ENCODE measurements at regions not wholly inside any gene's neighbourhood (a gene's known extent, or its start where the extent isn't known, plus 50 kb on each side); places are given as distances from the start of the nearest gene placed in this dataset.

DNA sequence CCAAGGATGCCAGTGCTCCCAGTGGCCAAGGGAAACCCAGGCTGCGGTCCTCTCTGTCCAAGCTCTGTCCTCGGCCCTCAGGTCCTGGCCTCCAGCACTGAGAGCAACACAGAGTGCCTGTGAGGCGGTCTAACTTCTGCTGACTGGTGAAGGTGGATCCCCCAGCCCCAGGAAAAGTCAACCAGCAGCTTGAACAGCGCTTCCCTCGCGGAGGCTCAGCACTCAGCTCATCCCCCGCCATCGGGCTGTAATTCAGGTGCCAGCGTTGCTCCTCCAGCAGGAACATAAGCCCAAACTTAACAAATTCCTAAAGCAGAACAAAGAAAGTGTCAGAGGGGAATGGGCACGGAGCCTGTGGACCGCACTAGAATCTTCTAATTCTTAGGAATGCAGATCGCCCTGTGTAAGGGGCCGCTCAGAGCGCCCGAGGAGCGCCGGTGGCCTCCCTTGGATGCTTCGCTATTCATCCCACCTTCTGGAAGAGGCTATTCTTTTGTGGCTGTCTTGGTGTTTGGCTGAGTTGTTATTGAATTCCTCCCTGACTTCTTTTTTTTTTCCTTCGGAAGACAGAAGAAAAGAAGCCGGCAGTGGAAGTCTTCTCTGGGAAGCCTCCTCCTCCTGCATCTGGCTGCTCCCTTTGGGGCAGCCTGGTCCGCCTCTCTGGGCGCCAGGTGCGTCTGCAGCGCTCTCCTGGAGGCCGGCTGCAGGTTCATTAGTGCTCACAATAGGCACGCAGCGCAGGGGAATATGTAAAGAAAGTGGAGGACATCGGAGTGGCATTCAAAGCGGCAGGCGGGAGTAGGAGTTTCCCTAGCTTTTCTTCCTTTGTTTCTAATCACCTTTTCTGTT, 905.6 kb downstream of the TSN start:
- peak overlapping the region; percentile 76 for H4K8ac ChIP-seq (ENCODE audit: extremely low read depth, insufficient read depth, low read length)
- H4K5ac ChIP-seq (ENCODE audit: insufficient read length, low read depth, low read length): peak overlapping the region; percentile 95
- H3K27me3 ChIP-seq (replicated peaks in 1 of 4; ENCODE audit: control insufficient read depth in 3 of 4, extremely low read depth in 1 of 4, insufficient read depth in 3 of 4, low read length in 3 of 4): no peaks in the 10 kb centered on the region
- H2BK5ac ChIP-seq (ENCODE audit: low read depth, low read length): peak overlapping the region; percentile 90
- H3K9me3 ChIP-seq (ENCODE audit: insufficient read depth in 2 of 2, low read depth in 1 of 2, low read length in 1 of 2): no peaks in the 10 kb centered on the region
- H3K18ac ChIP-seq (ENCODE audit: extremely low read depth, low read length): peak overlapping the region; percentile 41
- H3K4me2 ChIP-seq (ENCODE audit: insufficient read depth in 1 of 2, low read depth in 2 of 2, low read length in 2 of 2): peak overlapping the region; percentile 73 to 76
- no peak overlapping the region for H2AK5ac ChIP-seq (ENCODE audit: low read depth, low read length)
- peak overlapping the region; percentile 96 for H3K4ac ChIP-seq (replicated peaks; ENCODE audit: insufficient read length, low read depth, low read length)
- ChIA-PET CTCF (ENCODE audit: partially characterized antibody) (interaction anchor here (0.5 to 1.5 kb wide), 4 partner anchors 131 to 949 kb away, joined by 3 to 5 read pairs (median 3); no protein-coding TSS in a partner anchor), POLR2A (ENCODE audit: partially characterized antibody) (interaction anchor here (0.7 to 1.8 kb wide), 9 partner anchors 9 to 146 kb away, joined by 3 to 5 read pairs (median 3); no protein-coding TSS in a partner anchor)
- H3K79me1 ChIP-seq (ENCODE audit: low read depth, low read length): no peaks in the 10 kb centered on the region
- H4K20me1 ChIP-seq (replicated peaks in 1 of 2; ENCODE audit: control insufficient read depth in 1 of 2, insufficient read depth in 2 of 2, low read length in 2 of 2): no peaks in the 10 kb centered on the region
- peak overlapping the region; percentile 90 for H3K27ac ChIP-seq (ENCODE audit: low read depth, low read length)
- peaks cover 3% of the 10 kb centered on the region; the same call in 1 of the 2 replicates for H3K23me2 ChIP-seq (ENCODE audit: low read depth, low read length)
- peak; percentile 52 for FAIRE-seq
- DNase-seq (ENCODE audit: low read depth in 1 of 2, low spot score in 2 of 2): peak; percentile 68 to 72
- 0 out of 2 replicates have a peak overlapping the region, but pooled peaks have one; percentile 54 for H2BK15ac ChIP-seq (ENCODE audit: low read length)
- peak overlapping the region; percentile 92; the same call in 1 of the 2 replicates for H2BK20ac ChIP-seq (ENCODE audit: low read length)
- peak overlapping the region in 3 of 4 experiments; percentile 7 to 77 (median 75); a peak in 5 of 7 replicates for H3K9ac ChIP-seq (replicated peaks in 1 of 4; ENCODE audit: extremely low read depth in 1 of 4, low read depth in 3 of 4, low read length in 3 of 4)
- H3K23ac ChIP-seq (ENCODE audit: insufficient read length): no peak overlapping the region
- peak overlapping the region; percentile 18; the same call in 1 of the 2 replicates for H2BK12ac ChIP-seq (ENCODE audit: low read depth, low read length)
- H3K36me3 ChIP-seq (ENCODE audit: control insufficient read depth in 2 of 4, insufficient read depth in 4 of 4, low read length in 3 of 4): no peaks in the 10 kb centered on the region
- H3K4me1 ChIP-seq (replicated peaks in 1 of 4; ENCODE audit: control insufficient read depth in 3 of 4, insufficient read depth in 4 of 4, low read length in 3 of 4): peaks cover 10 to 39% (median 15%) of the 10 kb centered on the region in 4 experiments; a peak in 6 of 7 replicates
- H2AFZ ChIP-seq (ENCODE audit: low read length): peak overlapping the region; percentile 3; the same call in 1 of the 2 replicates
- 5% methylated on average over 28 of the region's 30 CpGs; no CpG with 5 or more reads in 1 of the 2 experiments for WGBS, 2 experiments (ENCODE audit: extremely low coverage in 1 of 2, insufficient coverage in 1 of 2, insufficient read length in 1 of 2, insufficient replicate concordance in 2 of 2, low coverage in 1 of 2, low lambda C conversion rate in 2 of 2, missing lambda C conversion rate in 1 of 2)
- no peaks in the 10 kb centered on the region for H3K79me2 ChIP-seq (ENCODE audit: control insufficient read depth in 1 of 2, insufficient read depth in 2 of 2, low read length in 2 of 2)
- H3K56ac ChIP-seq (replicated peaks; ENCODE audit: insufficient read length, low read depth, low read length): peak overlapping the region; percentile 85
- peak overlapping the region; percentile 19 to 58 (median 50); a peak in 7 of 8 replicates for H3K4me3 ChIP-seq (ENCODE audit: extremely low read depth in 1 of 4, insufficient read depth in 2 of 4, low read depth in 3 of 4, low read length in 4 of 4)
- peak overlapping the region; percentile 98 for H2BK120ac ChIP-seq (replicated peaks; ENCODE audit: low read depth, low read length)
- H4K91ac ChIP-seq (replicated peaks; ENCODE audit: insufficient read length, low read length): peak overlapping the region; percentile 95
- H3K14ac ChIP-seq (ENCODE audit: insufficient read length): no peak overlapping the region
- no peak for TF ChIP-seq RXRA (IDR thresholded peaks at IDR 0.05; ENCODE audit: insufficient read depth, low read depth, low read length)
- TF ChIP-seq SP1 (IDR thresholded peaks at IDR 0.05; ENCODE audit: low read depth, low read length): peak; percentile 24; the same call in 1 of the 2 replicates
- peak; percentile 43 for TF ChIP-seq KDM4A (IDR thresholded peaks at IDR 0.05; ENCODE audit: low read depth, low read length, severe bottlenecking)
- TF ChIP-seq CTBP2 (IDR thresholded peaks at IDR 0.05; ENCODE audit: borderline replicate concordance, insufficient read depth, insufficient read length, low read length): peak; percentile 77
- peak; percentile 28 for TF ChIP-seq EZH2 (IDR thresholded peaks at IDR 0.05; ENCODE audit: low read depth, low read length, severe bottlenecking)
- no peak for TF ChIP-seq KDM5A (IDR thresholded peaks at IDR 0.05; ENCODE audit: low read length)
- TF ChIP-seq NRF1 (IDR thresholded peaks at IDR 0.05; ENCODE audit: low read depth, low read length): no peak
- no peak for TF ChIP-seq RNF2 (IDR thresholded peaks at IDR 0.05; ENCODE audit: borderline replicate concordance, low read depth, low read length, missing control alignments, poor library complexity, severe bottlenecking)
- TF ChIP-seq CEBPB (IDR thresholded peaks at IDR 0.05; ENCODE audit: low read depth, low read length): no peak
- no peak for TF ChIP-seq CBX5 (IDR thresholded peaks at IDR 0.05; ENCODE audit: low read depth, low read length)
- TF ChIP-seq POLR2AphosphoS5 (IDR thresholded peaks at IDR 0.05; ENCODE audit: low read depth, low read length): peak; percentile 52; the same call in 1 of the 2 replicates
